ENCODE measurements at regions not wholly inside any gene's neighbourhood (a gene's known extent, or its start where the extent isn't known, plus 50 kb on each side); places are given as distances from the start of the nearest gene placed in this dataset.

DNA sequence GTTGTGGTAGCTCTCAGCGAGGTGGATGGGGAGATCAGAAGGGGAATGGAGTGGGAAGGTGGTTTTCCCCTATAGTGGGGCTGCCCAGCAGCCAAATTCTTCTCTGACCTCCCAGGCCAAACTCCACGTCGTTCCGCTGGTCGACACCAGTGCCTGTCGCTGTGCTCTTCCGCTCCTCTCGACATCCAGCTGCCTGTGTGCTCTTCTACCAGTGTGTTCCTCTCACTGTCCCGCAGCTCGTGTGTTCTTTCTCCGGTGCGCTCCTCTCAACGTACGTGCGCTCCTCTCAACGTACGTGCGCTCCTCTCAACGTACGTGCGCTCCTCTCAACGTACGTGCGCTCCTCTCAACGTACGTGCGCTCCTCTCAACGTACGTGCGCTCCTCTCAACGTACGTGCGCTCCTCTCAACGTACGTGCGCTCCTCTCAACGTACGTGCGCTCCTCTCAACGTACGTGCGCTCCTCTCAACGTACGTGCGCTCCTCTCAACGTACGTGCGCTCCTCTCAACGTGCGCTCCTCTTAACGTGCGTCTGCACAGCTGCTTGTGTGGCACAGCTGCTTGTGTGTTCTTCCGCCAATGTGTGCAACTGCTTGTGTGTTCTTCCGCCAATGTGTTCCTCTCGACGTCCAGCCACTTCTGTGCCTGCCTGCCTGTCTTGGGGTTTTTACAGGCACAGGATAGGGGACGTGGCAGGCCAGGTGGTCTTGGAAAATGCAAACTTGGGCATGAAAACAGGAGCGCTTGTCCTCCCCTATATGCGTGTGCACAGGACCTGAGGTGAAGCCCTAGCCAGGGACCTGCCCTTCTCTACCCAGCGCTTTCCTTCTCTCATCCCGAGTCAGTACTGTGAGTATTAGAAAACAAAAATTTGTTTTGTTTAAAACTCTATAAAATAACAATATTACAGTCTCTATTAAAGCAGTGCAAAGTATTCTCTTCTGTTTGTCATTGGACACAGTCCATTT, 991.1 kb downstream of the GBE1 start:
- DNase-seq (ENCODE audit: low spot score) = no peak
- in situ Hi-C loops (cut with MboI; ENCODE audit: low pct_unique_long_range_greater_than_20kb, low sequenced_read_pairs, unreplicated experiment) = no loop called here
- TF ChIP-seq CTCF (IDR thresholded peaks at IDR 0.05; ENCODE audit: extremely low read depth, insufficient read depth, missing control alignments) = no peak

GRCh38 chr3:80769683-80770082, 991.8 kb downstream of the GBE1 start:
- no peak for TF ChIP-seq CTCF (IDR thresholded peaks at IDR 0.05; ENCODE audit: extremely low read depth, insufficient read depth, missing control alignments)
- DNase-seq (ENCODE audit: low spot score) = no peak
- in situ Hi-C loops (cut with MboI; ENCODE audit: low pct_unique_long_range_greater_than_20kb, low sequenced_read_pairs, unreplicated experiment) = no loop called here

DNA sequence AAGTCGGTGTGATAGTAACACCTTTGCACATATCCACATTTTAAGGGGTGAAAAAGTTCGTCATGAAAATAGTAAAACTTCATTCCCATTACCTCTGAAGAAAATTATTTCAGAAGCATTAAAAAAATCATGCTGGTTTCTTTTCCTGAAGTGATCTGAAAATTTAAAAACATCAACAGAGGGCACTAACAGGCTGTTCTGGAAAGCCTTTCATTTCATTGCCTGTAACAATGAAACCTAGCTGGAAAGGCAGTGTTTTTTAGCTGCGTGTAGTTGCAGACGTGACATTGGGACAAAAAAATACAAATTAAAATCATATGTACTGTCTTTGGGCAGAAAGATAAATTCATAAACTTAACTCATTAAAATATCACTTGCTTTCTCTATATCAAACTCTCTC, 993.8 kb downstream of the GBE1 start:
- DNase-seq (ENCODE audit: low spot score) = no peak
- TF ChIP-seq CTCF (IDR thresholded peaks at IDR 0.05; ENCODE audit: extremely low read depth, insufficient read depth, missing control alignments) = no peak
- in situ Hi-C loops (cut with MboI; ENCODE audit: low pct_unique_long_range_greater_than_20kb, low sequenced_read_pairs, unreplicated experiment) = no loop called here

DNA sequence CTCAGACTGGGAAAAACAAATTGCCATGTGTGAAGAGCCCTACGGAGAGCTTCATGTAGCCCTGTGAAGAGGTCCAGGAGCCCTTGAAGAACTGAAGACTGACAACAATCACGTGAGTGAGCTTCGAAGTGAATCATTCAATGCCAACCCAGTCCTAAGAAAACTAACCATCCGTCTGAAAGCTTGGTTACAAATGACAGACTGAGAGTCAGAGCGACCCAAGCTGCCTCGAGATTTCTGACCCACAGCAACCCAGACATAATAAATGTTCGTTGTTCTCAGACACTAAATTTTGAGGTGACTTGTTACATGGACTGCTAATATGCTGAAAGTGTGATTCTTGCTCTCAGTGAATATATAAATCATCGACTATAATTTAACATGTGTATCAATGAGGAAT, 987.2 kb upstream of the ROBO1 start:
- TF ChIP-seq CTCF (IDR thresholded peaks at IDR 0.05; ENCODE audit: extremely low read depth, insufficient read depth, missing control alignments) = no peak
- no peak for DNase-seq (ENCODE audit: low spot score)
- in situ Hi-C loops (cut with MboI; ENCODE audit: low pct_unique_long_range_greater_than_20kb, low sequenced_read_pairs, unreplicated experiment) = no loop called here

- no peak for TF ChIP-seq CTCF (IDR thresholded peaks at IDR 0.05; ENCODE audit: extremely low read depth, insufficient read depth, missing control alignments)
- in situ Hi-C loops (cut with MboI; ENCODE audit: low pct_unique_long_range_greater_than_20kb, low sequenced_read_pairs, unreplicated experiment) = no loop called here
- no peak for DNase-seq (ENCODE audit: low spot score)
Observed at GRCh38 chr3:80753021-80753420, 985.2 kb upstream of the ROBO1 start.

DNA sequence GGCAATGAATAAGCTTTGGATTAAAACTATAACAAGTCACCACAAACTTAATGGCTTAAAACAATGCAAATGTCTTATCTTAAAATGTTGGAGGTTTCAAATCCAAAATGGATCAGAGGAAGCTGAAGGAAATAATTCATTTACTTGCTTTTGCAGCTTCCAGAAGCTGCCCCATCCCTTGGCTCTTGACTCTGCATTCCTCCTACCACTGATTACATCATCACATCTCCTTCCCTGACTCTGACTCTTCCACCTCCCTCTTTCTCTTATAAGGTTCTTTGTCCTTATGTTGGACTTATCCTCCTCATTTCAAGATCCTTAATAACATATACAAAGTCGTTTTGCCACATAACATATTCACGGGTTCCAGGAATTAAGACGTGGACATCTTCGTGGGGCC, 982.8 kb upstream of the ROBO1 start:
- no peak for TF ChIP-seq CTCF (IDR thresholded peaks at IDR 0.05; ENCODE audit: extremely low read depth, insufficient read depth, missing control alignments)
- DNase-seq (ENCODE audit: low spot score) = no peak
- in situ Hi-C loops (cut with MboI; ENCODE audit: low pct_unique_long_range_greater_than_20kb, low sequenced_read_pairs, unreplicated experiment) = no loop called here
